OCI-LY1 (cell line): ENCODE measurements at regions not wholly inside any gene's neighbourhood (a gene's known extent, or its start where the extent isn't known, plus 50 kb on each side); places are given as distances from the start of the nearest gene placed in this dataset.

Experiments used
- CTCF ChIP-seq: fragments of 200-600 bp; sonication (generic), shearing (Covaris generic); IDR thresholded peaks from 2 replicates; pipeline ENCODE4 v1.5.1; 2017; ENCODE audit warnings: mild to moderate bottlenecking, antibody characterized with exemption, low read length, moderate library complexity, mixed read lengths
- EZH2 ChIP-seq: fragments of 200-600 bp; sonication (generic), shearing (Covaris generic); IDR thresholded peaks from 2 replicates; pipeline ENCODE4 v1.8.0; 2017; ENCODE audit warnings: borderline replicate concordance, mixed run types, mild to moderate bottlenecking, antibody characterized with exemption, low read length, moderate library complexity, mixed read lengths

- TF ChIP-seq CTCF (no peak), EZH2 (no peak)
These were observed 140.5 kb upstream of the TNP1 start for GRCh38 chr2:217000406-217000805.
